AG04449 (cell line): ENCODE measurements at regions not wholly inside any gene's neighbourhood (a gene's known extent, or its start where the extent isn't known, plus 50 kb on each side); places are given as distances from the start of the nearest gene placed in this dataset.
"Not testable (repeated sequence)": the region's sequence is repeated elsewhere in the genome, so short reads cannot be mapped to it uniquely, and the experiment has no call there.

Experiments used
- CTCF ChIA-PET: fragments of 350-600 bp; formaldehyde crosslinking; extraction: SDS; loops from one replicate; lab custom pipeline; 2021; ENCODE audit warnings: antibody characterized with exemption; lab: Yijun Ruan, JAX
- POLR2A ChIA-PET: fragments of 400-600, 350-600 bp; formaldehyde crosslinking; extraction: SDS; loops from one replicate; lab custom pipeline; 2020; ENCODE audit warnings: antibody characterized with exemption, inconsistent platforms; lab: Yijun Ruan, JAX
- DNase-seq: peaks from one replicate; pipeline ENCODE4 v3.0.0-alpha.2; 2010; ENCODE audit warnings: low read depth, low spot score
- H3K4me3 ChIP-seq: 2 replicates; pipeline ENCODE4 v1.5.1; 2011; ENCODE audit warnings: low read depth, mild to moderate bottlenecking, control low read depth, low read length
- TF ChIP-seq, protein P1 (sequence below): IDR thresholded peaks from one replicate; pipeline ENCODE4 v1.5.1; 2011; ENCODE audit warnings: mild to moderate bottlenecking, moderate library complexity, low read length, control low read depth, inconsistent platforms; ENCODE audit not compliant: insufficient read depth; ENCODE audit errors: missing control alignments

DNA sequence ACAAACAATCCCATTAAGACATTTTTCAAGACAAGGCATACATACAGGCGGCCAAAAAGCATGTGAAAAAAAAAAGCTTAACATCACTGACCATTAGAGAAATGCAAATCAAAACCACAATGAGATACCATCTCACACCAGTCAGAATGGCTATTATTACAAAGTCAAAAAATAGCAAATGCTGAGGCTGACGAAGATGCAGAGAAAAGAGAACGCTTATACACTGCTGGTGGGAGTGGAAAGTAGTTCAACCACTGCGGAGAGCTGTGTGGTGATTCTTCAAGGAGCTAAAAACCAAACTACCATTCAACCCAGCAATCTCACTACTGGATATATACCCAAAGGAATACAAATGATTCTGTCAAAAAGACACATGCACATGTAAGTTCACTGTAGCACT, 216.7 kb downstream of the FOXG1 start:
- no peak overlapping the region for H3K4me3 ChIP-seq
- ChIA-PET POLR2A (no interaction called here), CTCF (no interaction called here)
- no peak for DNase-seq
- TF ChIP-seq, protein P1, sequence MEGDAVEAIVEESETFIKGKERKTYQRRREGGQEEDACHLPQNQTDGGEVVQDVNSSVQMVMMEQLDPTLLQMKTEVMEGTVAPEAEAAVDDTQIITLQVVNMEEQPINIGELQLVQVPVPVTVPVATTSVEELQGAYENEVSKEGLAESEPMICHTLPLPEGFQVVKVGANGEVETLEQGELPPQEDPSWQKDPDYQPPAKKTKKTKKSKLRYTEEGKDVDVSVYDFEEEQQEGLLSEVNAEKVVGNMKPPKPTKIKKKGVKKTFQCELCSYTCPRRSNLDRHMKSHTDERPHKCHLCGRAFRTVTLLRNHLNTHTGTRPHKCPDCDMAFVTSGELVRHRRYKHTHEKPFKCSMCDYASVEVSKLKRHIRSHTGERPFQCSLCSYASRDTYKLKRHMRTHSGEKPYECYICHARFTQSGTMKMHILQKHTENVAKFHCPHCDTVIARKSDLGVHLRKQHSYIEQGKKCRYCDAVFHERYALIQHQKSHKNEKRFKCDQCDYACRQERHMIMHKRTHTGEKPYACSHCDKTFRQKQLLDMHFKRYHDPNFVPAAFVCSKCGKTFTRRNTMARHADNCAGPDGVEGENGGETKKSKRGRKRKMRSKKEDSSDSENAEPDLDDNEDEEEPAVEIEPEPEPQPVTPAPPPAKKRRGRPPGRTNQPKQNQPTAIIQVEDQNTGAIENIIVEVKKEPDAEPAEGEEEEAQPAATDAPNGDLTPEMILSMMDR, result no peak

DNA sequence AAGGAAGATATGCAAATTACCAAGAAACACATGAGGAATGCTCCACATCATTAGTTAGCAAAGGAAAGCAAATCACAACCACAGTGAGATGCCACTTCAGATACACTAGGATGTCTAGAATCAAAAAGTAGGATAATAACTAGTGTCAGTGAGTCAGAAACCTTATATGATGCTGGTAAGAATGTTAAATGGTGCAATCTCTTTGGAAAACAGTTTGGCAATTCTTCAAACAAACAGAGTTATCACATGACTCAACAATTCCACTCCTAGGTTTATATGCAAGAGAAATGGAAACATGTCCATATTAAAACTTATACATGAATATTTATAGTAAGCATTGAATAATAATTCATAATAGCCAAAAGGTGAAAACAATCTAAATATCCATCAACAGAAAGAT, 220.9 kb downstream of the FOXG1 start:
- POLR2A ChIA-PET, result no interaction called here
- no peak for DNase-seq
- CTCF ChIA-PET, result no interaction called here
- no peak overlapping the region for H3K4me3 ChIP-seq
- TF ChIP-seq, protein P1, result no peak

DNA sequence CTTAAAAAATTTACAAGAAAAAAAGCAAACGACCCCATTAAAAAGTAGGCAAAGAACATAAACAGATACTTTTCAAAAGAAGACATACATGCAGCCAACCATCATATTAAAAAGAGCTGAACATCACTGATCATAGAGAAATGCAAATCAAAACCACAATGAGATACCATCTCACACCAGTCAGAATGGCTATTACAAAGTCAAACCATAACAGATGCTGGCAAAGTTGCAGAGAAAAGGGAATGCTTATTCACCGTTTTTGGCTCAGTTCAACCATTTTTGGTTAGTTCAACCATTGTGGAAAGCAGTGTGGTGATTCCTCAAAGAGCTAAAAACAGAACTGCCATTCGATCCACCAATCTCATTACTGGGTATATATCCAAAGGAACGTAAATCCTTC, 230.6 kb downstream of the FOXG1 start:
- H3K4me3 ChIP-seq, POLR2A ChIA-PET, DNase-seq, CTCF ChIA-PET: not testable (repeated sequence)

DNA sequence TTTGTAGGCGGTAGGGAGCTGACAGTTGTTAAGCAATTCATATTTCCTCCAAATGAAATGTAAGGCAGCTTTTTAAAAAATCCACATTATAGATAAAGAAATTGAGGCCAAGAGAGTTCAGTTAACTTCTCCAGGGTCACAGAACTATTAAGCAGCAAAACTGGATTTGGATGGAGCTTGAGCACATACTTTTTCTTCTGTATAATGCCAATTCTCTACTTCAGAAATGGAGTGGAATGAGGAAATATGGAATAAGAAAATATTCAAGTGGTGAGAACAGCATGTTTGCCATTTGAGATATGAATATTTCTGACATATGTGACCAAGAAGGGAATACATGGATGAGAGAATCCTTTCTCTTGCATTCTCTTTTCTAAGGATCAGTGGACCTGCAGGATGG, 233.1 kb downstream of the FOXG1 start:
- no peak overlapping the region for H3K4me3 ChIP-seq
- no peak for DNase-seq
- CTCF ChIA-PET, result no interaction called here
- TF ChIP-seq, protein P1, result no peak
- POLR2A ChIA-PET, result no interaction called here

DNA sequence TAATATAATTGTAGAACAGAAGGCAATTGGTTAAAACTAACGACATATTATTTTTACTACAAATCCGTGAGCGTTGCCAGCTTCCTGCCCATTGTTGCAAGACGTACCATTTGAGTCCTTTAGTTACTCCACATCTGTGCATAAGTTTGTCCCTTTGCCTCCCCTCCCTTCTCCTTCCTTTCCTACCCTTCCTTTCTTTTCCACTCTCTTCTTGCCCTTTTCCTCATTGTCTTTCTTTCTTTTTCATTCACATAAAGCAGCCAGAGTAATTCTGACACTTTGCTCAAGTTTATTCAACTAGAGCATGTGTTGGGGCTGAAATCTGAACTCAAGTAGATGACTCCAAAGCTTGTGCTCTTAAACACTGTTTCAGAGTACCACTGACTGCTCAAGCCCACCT, 239.1 kb downstream of the FOXG1 start:
- H3K4me3 ChIP-seq, result no peak overlapping the region
- POLR2A ChIA-PET, result no interaction called here
- CTCF ChIA-PET, result no interaction called here
- no peak for DNase-seq
- TF ChIP-seq, protein P1, result no peak

DNA sequence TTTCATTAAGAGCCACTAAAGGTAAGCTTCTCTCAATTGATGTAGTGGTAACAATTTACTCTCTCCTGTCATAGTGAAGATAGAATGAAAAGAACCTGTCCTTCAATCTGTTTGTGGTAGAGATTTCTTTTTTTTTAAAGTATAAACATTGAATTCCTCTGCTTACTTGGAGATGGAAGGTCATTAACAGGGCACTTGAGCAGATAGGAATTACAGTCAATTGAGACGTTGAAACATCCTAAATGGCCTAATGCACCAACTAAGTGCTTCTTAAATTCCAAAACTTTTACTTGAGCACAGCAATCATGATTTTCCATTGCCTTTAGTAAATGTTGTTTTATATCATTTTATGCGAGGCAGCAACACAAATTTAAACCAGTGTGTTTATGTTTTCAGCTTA, 241.4 kb downstream of the FOXG1 start:
- no peak overlapping the region for H3K4me3 ChIP-seq
- CTCF ChIA-PET, result no interaction called here
- TF ChIP-seq, protein P1, result no peak
- no peak for DNase-seq
- POLR2A ChIA-PET, result no interaction called here

DNA sequence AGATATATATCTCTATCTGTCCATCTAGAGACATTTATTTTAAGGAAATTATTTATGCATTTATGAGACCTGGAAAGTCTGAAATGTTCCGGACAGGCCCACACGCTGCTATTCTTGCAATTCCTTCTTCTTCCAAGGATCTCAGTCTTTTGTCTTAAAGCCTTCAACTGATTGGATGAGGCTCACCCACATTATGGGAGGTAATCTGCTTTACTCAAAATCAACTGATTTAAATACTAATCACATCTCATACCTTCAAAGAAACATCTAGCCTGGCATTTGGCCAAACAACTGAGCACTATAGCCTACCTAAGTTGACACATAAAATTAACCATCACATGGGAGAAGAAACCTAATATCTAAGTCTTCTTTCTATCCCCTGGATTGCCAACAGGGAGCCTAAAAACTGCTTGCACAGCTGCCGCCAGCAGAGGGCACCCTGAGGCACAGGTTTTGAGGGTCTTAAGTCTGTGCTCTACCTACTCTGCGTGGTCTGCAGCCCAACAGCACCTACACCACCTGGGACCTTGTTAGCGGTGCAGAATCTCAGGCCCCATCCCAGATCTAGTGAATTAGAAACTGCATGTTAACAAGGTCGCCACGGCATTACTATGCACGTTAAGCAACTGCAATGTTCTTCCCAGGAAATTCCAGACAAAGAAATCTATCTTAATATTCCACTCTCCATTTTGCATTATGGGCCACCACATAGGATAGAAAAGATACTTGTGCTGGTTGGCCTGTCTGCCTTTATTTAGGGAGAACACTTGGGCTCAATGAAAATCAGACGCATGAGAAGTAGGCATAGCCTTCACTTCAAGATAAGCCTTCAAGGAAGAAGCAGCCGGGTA, 249.7 kb downstream of the FOXG1 start:
- ChIA-PET POLR2A (no interaction called here), CTCF (interaction anchor here (0.7 to 1.7 kb wide), 2 partner anchors 204 to 493 kb away, joined by 3 read pairs; no protein-coding TSS in a partner anchor)
- DNase-seq, result no peak
- no peak overlapping the region for H3K4me3 ChIP-seq
- TF ChIP-seq, protein P1, result peak; percentile 72

DNA sequence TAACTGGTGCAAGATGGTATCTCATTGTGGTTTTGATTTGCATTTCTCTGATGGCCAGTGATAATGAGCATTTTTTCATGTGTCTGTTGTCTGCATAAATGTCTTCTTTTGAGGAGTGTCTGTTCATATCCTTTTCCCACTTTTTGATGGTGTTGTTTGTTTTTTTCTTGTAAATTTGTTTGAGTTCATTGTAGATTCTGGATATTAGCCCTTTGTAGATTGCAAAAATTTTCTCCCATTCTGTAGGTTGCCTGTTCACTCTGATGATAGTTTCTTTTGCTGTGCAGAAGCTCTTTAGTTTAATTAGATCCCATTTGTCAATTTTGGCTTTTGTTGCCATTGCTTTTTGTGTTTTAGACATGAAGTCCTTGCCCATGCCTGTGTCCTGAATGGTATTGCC, 256.9 kb downstream of the FOXG1 start:
- POLR2A ChIA-PET, DNase-seq, CTCF ChIA-PET, H3K4me3 ChIP-seq: not testable (repeated sequence)

DNA sequence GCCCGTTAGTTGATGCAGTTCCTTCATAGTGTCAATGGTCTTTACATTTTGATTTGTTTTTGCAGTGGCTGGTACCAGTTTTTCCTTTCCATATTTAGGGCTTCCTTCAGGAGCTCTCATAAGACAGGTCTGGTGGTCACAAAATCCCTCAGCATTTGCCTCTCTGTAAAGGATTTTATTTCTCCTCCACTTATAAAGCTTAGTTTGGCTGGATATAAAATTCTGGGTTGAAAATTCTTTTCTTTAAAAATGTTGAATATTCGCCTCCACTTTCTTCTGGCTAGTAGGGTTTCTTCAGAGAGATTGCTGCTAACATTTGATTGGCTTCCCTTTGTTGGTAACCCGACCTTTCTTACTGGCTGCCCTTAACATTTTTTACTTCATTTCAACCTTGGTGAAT, 260.9 kb downstream of the FOXG1 start:
- CTCF ChIA-PET, DNase-seq, POLR2A ChIA-PET, H3K4me3 ChIP-seq: not testable (repeated sequence)
